Neural progenitor cell (in vitro differentiated cells): ENCODE measurements at regions not wholly inside any gene's neighbourhood (a gene's known extent, or its start where the extent isn't known, plus 50 kb on each side); places are given as distances from the start of the nearest gene placed in this dataset.
"Not testable (repeated sequence)": the region's sequence is repeated elsewhere in the genome, so short reads cannot be mapped to it uniquely, and the experiment has no call there.

ENCODE experiments used
- DNase-seq: peaks from one replicate; pipeline ENCODE4 v3.0.0-alpha.2; 2016; ENCODE audit warnings: low spot score
- H2AFZ ChIP-seq: fragments of 200-600 bp; sonication (generic); replicated peaks from 2 replicates; pipeline ENCODE4 v1.6.1; 2016; ENCODE audit warnings: antibody characterized with exemption
- H3F3A ChIP-seq: fragments of 200-600 bp; sonication (generic); 2 replicates; pipeline ENCODE4 v1.6.1; 2016; ENCODE audit warnings: antibody characterized with exemption, low read depth
- H3K27ac ChIP-seq: fragments of 200-600 bp; sonication (generic); 2 replicates; pipeline ENCODE4 v1.5.1; 2016; ENCODE audit warnings: mild to moderate bottlenecking
- H3K27me3 ChIP-seq: fragments of 200-600 bp; sonication (generic); 2 replicates; pipeline ENCODE4 v1.6.1; 2016; ENCODE audit warnings: mild to moderate bottlenecking, moderate library complexity
- H3K36me3 ChIP-seq: fragments of 200-600 bp; sonication (generic); 2 replicates; pipeline ENCODE4 v1.5.1; 2016
- H3K4me1 ChIP-seq: fragments of 200-600 bp; sonication (generic); 2 replicates; pipeline ENCODE4 v1.6.1; 2016; ENCODE audit warnings: mixed run types
- H3K4me2 ChIP-seq: fragments of 200-600 bp; sonication (generic); 2 replicates; pipeline ENCODE4 v1.6.1; 2016
- H3K4me3 ChIP-seq: fragments of 200-600 bp; sonication (generic); 2 replicates; pipeline ENCODE4 v1.5.1; 2016
- H3K79me2 ChIP-seq: fragments of 200-600 bp; sonication (generic); 2 replicates; pipeline ENCODE4 v1.6.1; 2016; ENCODE audit warnings: low read depth
- H3K9ac ChIP-seq: fragments of 200-600 bp; sonication (generic); 2 replicates; pipeline ENCODE4 v1.6.1; 2016
- H3K9me3 ChIP-seq: fragments of 200-600 bp; sonication (generic); 2 replicates; pipeline ENCODE4 v1.5.1; 2016; ENCODE audit warnings: low read depth
- H4K20me1 ChIP-seq: fragments of 200-600 bp; sonication (generic); 2 replicates; pipeline ENCODE4 v1.6.1; 2016; ENCODE audit warnings: low read depth
- H3K27ac Mint-ChIP-seq: 3 replicates; pipeline ENCODE4 v1.8.0; 2021; ENCODE audit warnings: mixed read lengths
- H3K27me3 Mint-ChIP-seq: 2 replicates; pipeline ENCODE4 v1.8.0; 2022; ENCODE audit warnings: low read depth, mild to moderate bottlenecking, inconsistent platforms, moderate library complexity, mixed read lengths; ENCODE audit not compliant: insufficient read depth
- H3K36me3 Mint-ChIP-seq: 3 replicates; pipeline ENCODE4 v1.8.0; 2021; ENCODE audit warnings: mixed read lengths
- H3K4me1 Mint-ChIP-seq: 3 replicates; pipeline ENCODE4 v1.8.0; 2021; ENCODE audit warnings: mixed read lengths
- H3K4me3 Mint-ChIP-seq: 3 replicates; pipeline ENCODE4 v1.8.0; 2021; ENCODE audit warnings: mild to moderate bottlenecking, moderate library complexity, mixed read lengths
- H3K9me3 Mint-ChIP-seq: 3 replicates; pipeline ENCODE4 v1.8.0; 2020; ENCODE audit warnings: mixed read lengths
- CTCF ChIP-seq: fragments of 200-600 bp; sonication (generic); IDR thresholded peaks from 2 replicates; pipeline ENCODE4 v1.5.1; 2017; ENCODE audit warnings: antibody characterized with exemption, mild to moderate bottlenecking
- EZH2 ChIP-seq: fragments of 200-600 bp; sonication (generic); IDR thresholded peaks from 2 replicates; pipeline ENCODE4 v1.6.1; 2017; ENCODE audit warnings: antibody characterized with exemption, mild to moderate bottlenecking, moderate library complexity
- EZH2phosphoT487 ChIP-seq: fragments of 200-600 bp; sonication (generic); IDR thresholded peaks from 2 replicates; pipeline ENCODE4 v1.6.1; 2017; ENCODE audit warnings: antibody characterized with exemption

- not testable (repeated sequence) for H3K79me2 ChIP-seq, H2AFZ ChIP-seq, H3K4me2 ChIP-seq, H3K9ac ChIP-seq, H3K4me3 ChIP-seq, H3K27me3 ChIP-seq, H3F3A ChIP-seq, H3K4me1 Mint-ChIP-seq, H3K27ac Mint-ChIP-seq, DNase-seq, H3K27me3 Mint-ChIP-seq, H3K4me3 Mint-ChIP-seq, H3K36me3 ChIP-seq, H4K20me1 ChIP-seq, H3K4me1 ChIP-seq, H3K36me3 Mint-ChIP-seq, H3K27ac ChIP-seq, H3K9me3 ChIP-seq, H3K9me3 Mint-ChIP-seq
Measured at GRCh38 chr12:64552510-64552909, 57.8 kb upstream of the RASSF3 start.

GRCh38 chr12:64553689-64554088 lies 56.6 kb upstream of the RASSF3 start:
- not testable (repeated sequence) for H3K4me1 ChIP-seq, H3K27ac Mint-ChIP-seq, H3K4me3 ChIP-seq, H3F3A ChIP-seq, H3K36me3 Mint-ChIP-seq, H3K9me3 Mint-ChIP-seq, H3K27ac ChIP-seq, H3K4me3 Mint-ChIP-seq, DNase-seq, H3K27me3 Mint-ChIP-seq, H3K4me1 Mint-ChIP-seq, H2AFZ ChIP-seq, H3K4me2 ChIP-seq, H3K9me3 ChIP-seq, H3K36me3 ChIP-seq, H3K27me3 ChIP-seq, H4K20me1 ChIP-seq, H3K79me2 ChIP-seq, H3K9ac ChIP-seq

- Mint-ChIP-seq H3K27me3 (peaks cover 4% of the 10 kb centered on the region), H3K4me1 (peaks cover 15% of the 10 kb centered on the region)
Measured at GRCh38 chr12:64556231-64556630, 54.1 kb upstream of the RASSF3 start.

GRCh38 chr12:64558754-64559153 lies 51.5 kb upstream of the RASSF3 start:
- DNase-seq: no peak
- no peaks in the 10 kb centered on the region for H3K79me2 ChIP-seq
- no peaks in the 10 kb centered on the region for H3K9me3 ChIP-seq
- Mint-ChIP-seq H3K27ac (no peak overlapping the region), H3K9me3 (no peaks in the 10 kb centered on the region), H3K4me3 (no peak overlapping the region), H3K4me1 (peaks cover 21% of the 10 kb centered on the region), H3K27me3 (peaks cover 4% of the 10 kb centered on the region), H3K36me3 (no peaks in the 10 kb centered on the region)
- H3K4me2 ChIP-seq: no peak overlapping the region
- TF ChIP-seq CTCF (no peak), EZH2phosphoT487 (no peak), EZH2 (no peak)
- no peak overlapping the region for H3K4me3 ChIP-seq
- H3F3A ChIP-seq: no peaks in the 10 kb centered on the region
- peaks cover 9% of the 10 kb centered on the region for H3K4me1 ChIP-seq
- H3K27ac ChIP-seq: no peak overlapping the region
- H3K36me3 ChIP-seq: no peaks in the 10 kb centered on the region
- H3K27me3 ChIP-seq: no peaks in the 10 kb centered on the region
- H2AFZ ChIP-seq: no peak overlapping the region
- no peak overlapping the region for H3K9ac ChIP-seq
- H4K20me1 ChIP-seq: no peaks in the 10 kb centered on the region

More at GRCh38 chr12:64556231-64556630, 54.1 kb upstream of the RASSF3 start:
- Histone ChIP-seq H3K27me3 (no peaks in the 10 kb centered on the region), H3K4me2 (no peak overlapping the region), H3K9me3 (no peaks in the 10 kb centered on the region), H3F3A (no peaks in the 10 kb centered on the region), H3K9ac (no peak overlapping the region), H3K79me2 (no peaks in the 10 kb centered on the region), H3K4me1 (peaks cover 8% of the 10 kb centered on the region), H3K27ac (no peak overlapping the region), H2AFZ (no peak overlapping the region), H3K4me3 (no peak overlapping the region), H4K20me1 (no peaks in the 10 kb centered on the region), H3K36me3 (no peaks in the 10 kb centered on the region)
- Mint-ChIP-seq H3K9me3 (no peaks in the 10 kb centered on the region), H3K36me3 (no peaks in the 10 kb centered on the region), H3K4me3 (no peak overlapping the region), H3K27ac (no peak overlapping the region)
- TF ChIP-seq EZH2phosphoT487 (no peak), CTCF (no peak), EZH2 (no peak)
- DNase-seq: no peak
